ENCODE measurements at regions not wholly inside any gene's neighbourhood (a gene's known extent, or its start where the extent isn't known, plus 50 kb on each side); places are given as distances from the start of the nearest gene placed in this dataset.
"Not testable (repeated sequence)": the region's sequence is repeated elsewhere in the genome, so short reads cannot be mapped to it uniquely, and the experiment has no call there.

GRCh38 chr13:109427695-109428094, 358.7 kb downstream of the IRS2 start:
- DNase-seq = no peak

DNA sequence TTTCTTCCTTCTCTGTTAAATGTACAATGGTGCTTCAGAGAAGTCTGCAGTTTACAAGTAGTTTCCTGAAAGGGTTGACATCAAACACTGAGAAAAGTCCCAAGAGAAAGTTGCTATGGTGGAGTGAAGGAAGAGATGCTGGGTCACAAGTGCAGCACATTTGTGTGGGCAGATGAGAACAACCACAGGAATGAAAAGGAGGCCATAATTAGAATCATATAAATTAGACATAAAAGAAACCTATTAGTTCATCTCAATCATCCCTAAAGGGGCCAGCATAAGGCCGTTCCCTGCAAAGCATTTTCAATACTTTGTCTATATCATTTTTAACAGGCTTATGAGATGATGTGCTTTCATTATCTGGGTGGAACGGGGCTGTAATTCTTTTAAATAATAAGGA, 359.2 kb downstream of the IRS2 start:
- DNase-seq = no peak

DNA sequence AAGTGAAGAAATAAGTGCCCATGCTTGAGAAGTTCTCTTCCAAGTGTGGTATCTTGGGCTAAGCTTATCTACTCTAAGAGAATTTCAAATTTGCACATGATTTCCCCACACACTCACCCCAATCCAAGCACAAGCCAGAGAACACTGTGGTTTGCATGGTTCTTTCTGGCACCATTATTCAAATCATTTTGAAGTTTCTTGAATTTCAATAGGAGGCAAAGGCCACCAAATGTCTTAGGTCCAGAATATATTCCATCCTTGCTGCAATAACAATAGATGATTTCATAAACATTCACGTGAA, 359.7 kb downstream of the IRS2 start:
- no peak for DNase-seq

- no peak for DNase-seq
Measured at GRCh38 chr13:109425821-109426689, 360.3 kb downstream of the IRS2 start.

DNA sequence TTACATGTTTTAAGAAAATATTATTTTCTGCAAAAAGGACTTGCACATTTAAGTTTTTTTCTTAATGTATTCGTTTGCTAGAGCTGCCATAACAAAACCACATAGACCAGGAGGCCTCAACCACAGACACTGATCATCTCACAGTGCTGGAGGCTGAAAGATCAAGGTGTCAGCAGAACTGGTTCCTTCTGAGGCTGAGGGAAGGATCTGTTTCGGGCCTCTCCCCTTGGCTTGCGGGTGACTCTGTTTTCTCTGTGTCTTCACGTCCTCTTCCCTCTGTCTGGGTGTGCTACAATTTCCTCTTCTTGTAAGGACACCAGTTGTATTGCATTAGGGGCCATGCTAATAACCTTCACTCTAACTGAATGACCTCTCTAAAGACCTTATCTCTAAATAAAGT, 364.2 kb downstream of the IRS2 start:
- no peak for DNase-seq

DNA sequence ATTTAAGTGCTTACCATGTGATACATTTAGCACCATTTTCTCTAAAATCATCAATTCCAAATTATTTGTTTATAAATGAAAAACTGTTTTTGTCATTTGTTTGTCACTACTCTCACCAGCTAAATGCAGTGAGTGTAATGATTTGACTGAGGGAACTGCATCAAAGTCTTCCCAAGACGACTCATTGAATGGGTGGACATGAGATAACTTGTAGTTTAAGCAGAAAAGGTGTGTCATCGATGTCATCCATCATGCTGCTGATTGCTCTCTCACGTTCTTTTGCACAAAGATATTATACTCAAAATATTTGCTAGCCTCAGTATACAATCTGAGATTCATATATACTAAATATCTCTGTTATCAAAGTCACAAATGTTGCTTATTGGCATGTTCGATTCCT, 366.5 kb downstream of the IRS2 start:
- DNase-seq = no peak

DNA sequence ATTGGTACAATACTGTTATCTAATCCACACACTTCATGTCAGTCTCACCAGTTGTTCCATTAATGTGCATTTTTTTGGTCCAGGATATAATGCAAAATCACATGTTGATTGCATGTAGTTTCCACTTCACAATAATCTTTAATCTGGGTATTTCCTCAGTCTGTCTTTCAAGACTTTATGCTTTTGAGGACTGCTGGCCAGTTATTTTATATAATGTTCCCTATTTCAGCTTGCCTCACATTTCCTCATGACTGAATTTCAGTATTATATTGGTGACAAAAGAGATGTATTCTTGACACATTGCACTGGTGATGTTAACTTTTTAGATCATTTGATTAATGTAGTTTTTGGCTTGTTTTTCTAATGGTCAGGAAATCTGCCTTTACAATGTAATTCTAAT, 368.3 kb downstream of the IRS2 start:
- no peak for DNase-seq

- no peak for DNase-seq
Measured at GRCh38 chr13:109416001-109416400, 370.4 kb downstream of the IRS2 start.

DNA sequence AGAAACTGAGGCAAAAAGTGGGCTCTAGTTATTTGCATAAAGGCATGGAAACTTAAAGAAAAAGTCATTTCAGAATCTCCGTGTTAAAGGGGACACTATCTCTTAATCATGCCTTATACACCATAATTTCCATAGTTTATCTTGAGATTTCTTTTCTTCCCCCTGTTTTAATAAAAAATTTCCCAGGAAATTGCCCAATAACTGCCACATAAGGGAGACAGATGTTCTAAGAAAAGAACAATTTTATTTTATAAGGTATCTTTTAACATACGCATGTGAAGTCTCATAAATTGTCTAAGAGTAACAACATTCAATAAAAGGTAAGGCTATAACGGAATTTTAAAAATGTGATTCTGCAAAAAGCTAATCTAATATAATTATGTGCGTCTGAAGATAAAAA, 371.3 kb downstream of the IRS2 start:
- no peak for DNase-seq

DNA sequence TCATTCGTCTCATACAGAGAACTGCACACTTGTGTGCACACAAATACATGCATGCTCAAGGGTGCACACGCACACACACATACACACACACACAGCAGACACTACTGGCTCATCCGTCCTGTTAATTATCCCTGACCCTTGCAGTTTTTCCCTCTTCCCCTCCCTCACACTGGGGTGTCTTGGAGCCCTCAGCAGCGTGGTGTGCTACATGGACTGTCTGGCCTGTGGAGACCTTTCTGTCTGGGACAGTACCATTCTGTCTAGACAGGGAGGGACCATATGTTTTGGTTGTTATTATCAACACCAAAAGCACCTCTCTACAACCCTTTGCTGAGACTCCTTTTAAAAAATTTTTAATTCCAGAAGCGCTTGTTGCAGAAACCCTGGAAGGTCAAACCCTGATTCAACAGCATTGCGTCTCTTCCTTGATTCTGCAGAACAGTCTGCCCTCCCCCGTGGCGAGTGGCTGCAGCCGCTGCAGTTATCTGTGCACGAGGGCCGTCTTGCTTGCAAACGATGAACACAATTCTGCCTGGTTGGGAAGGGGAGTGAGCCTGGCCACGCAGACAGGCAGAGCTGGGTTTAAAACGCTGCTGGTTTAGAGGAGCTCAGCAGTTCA, 374.0 kb downstream of the IRS2 start:
- DNase-seq = no peak

- no peak for DNase-seq
Measured at GRCh38 chr13:109410868-109411267, 375.5 kb downstream of the IRS2 start.

- no peak for DNase-seq
Measured at GRCh38 chr13:109408591-109409382, 377.6 kb downstream of the IRS2 start.

DNA sequence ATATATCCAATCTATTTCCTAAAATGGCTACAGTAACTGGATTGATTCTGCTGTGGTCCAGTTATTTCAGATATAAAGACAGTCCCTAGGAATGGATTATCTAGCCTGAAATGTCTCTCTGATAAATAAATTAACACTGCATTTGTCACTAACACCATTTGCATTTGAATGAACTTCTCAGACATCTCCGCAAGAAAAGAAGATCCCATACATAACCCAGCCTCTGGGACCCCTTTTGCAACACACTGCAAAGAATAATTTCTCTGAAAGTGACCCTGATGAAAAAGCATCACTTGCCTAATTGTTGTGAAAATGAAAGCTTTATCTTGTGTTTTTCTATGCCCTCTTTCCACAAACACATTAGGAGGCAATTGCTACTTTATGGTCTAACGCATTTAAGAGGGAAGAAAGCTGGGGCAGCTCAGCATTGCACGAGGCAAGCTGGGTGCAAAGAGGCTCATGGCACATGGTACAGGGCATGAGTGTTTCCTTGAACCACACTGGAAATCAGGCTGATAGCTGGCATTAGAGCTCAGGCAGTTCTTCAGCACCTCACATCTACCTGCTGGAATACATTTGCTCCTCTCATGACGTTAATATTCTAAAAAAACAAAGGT, 379.9 kb downstream of the IRS2 start:
- no peak for DNase-seq

GRCh38 chr13:109403012-109403421, 383.4 kb downstream of the IRS2 start:
- DNase-seq = no peak

GRCh38 chr13:109401891-109402290, 384.5 kb downstream of the IRS2 start:
- no peak for DNase-seq

DNA sequence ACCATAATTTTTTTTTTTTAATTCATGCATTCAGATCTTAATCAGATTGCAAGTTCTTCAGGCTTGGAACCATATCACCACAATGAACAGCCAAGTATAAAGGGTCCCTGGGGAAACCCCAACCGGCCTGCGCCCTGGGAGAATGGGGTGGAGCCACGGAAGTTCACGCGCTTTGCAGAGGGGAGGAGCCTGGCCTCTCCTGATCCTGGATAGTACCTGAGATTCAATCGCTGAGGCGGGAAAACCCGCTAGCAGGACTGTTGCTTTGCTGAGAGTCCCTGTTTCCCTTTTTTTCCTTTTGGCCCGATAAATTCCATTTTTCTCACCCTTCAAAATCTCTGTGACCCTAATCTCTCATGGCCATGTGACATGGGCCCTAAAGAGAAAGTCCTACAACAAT, 385.1 kb downstream of the IRS2 start:
- DNase-seq = no peak

DNA sequence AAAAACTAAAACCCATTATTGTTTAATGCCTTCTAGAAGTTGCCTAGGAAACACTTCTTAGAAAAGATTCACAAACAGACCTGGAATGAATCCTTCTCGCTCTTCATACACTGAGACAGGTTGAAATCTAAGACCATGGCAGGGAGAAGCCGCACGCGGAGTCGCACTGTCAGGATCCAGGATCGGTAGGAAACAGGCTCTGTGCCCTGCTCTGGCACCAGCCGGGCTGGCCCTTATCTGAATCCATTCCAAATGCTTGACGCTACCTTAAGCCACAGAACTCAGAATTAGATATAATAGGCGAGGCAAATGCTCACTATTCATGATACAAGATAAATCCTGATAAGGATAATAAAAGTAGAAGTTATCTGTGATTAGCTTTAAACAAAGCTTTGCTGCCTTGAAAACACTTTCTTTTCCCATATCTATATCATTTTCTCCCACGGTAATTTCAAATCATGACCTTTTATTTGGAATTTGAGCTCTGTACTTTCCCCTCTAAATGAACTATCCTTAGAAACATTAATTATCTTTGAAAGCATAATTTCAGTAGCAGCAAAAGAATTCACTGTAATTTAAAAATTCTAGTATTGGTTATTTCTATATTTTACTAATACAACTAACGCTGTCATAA, 385.6 kb downstream of the IRS2 start:
- DNase-seq = no peak

GRCh38 chr13:109400209-109400608, 386.2 kb downstream of the IRS2 start:
- no peak for DNase-seq

- not testable (repeated sequence) for DNase-seq
Measured at GRCh38 chr13:109398071-109398470, 388.3 kb downstream of the IRS2 start.

GRCh38 chr13:109397285-109397684, 389.1 kb downstream of the IRS2 start:
- no peak for DNase-seq

GRCh38 chr13:109396266-109396665, 390.1 kb downstream of the IRS2 start:
- no peak for DNase-seq

DNA sequence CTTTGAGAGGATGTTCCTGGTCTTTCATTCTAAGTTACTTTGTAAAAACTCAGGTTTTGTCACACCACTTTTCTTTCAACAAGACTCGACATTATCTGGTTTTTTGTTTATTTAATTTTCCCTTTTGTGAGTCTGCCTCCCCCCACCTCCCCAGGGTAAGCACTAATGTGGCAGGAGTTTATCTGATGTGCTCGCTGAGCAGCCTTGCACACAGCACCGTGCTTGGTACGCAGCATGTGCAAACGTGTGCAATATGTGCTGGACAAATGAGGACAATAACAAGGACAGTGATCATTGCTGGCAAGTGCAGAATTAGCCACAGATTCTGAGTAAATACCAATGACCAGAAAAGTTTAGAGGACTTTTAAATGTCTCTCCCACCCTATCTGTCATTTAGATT, 391.4 kb downstream of the IRS2 start:
- DNase-seq = no peak
